Endothelial cell (in vitro differentiated cells): ENCODE measurements at regions not wholly inside any gene's neighbourhood (a gene's known extent, or its start where the extent isn't known, plus 50 kb on each side); places are given as distances from the start of the nearest gene placed in this dataset.

Source experiments
- DNase-seq: peaks from one replicate; pipeline ENCODE4 v3.0.0; 2021; ENCODE audit warnings: low spot score
- H3K27ac Mint-ChIP-seq: one replicate; pipeline ENCODE4 v1.8.0; 2021; ENCODE audit warnings: mixed read lengths, inconsistent platforms; ENCODE audit not compliant: unreplicated experiment
- H3K27me3 Mint-ChIP-seq: one replicate; pipeline ENCODE4 v1.8.0; 2021; ENCODE audit warnings: mild to moderate bottlenecking, moderate library complexity, mixed read lengths, inconsistent platforms; ENCODE audit not compliant: unreplicated experiment
- H3K36me3 Mint-ChIP-seq: one replicate; pipeline ENCODE4 v1.8.0; 2021; ENCODE audit warnings: mild to moderate bottlenecking, low read depth, mixed read lengths, inconsistent platforms; ENCODE audit not compliant: unreplicated experiment
- H3K4me1 Mint-ChIP-seq: one replicate; pipeline ENCODE4 v1.8.0; 2021; ENCODE audit warnings: mild to moderate bottlenecking, mixed read lengths, inconsistent platforms; ENCODE audit not compliant: unreplicated experiment
- H3K4me3 Mint-ChIP-seq: one replicate; pipeline ENCODE4 v1.8.0; 2021; ENCODE audit warnings: mild to moderate bottlenecking, mixed read lengths, inconsistent platforms; ENCODE audit not compliant: unreplicated experiment
- H3K9me3 Mint-ChIP-seq: one replicate; pipeline ENCODE4 v1.8.0; 2021; ENCODE audit warnings: mixed read lengths, inconsistent platforms; ENCODE audit not compliant: unreplicated experiment
- CTCF ChIP-seq: fragments of 200-600 bp; sonication (generic); IDR thresholded peaks from one replicate; pipeline ENCODE4 v1.5.0; 2021; ENCODE audit warnings: antibody characterized with exemption; ENCODE audit not compliant: unreplicated experiment

DNA sequence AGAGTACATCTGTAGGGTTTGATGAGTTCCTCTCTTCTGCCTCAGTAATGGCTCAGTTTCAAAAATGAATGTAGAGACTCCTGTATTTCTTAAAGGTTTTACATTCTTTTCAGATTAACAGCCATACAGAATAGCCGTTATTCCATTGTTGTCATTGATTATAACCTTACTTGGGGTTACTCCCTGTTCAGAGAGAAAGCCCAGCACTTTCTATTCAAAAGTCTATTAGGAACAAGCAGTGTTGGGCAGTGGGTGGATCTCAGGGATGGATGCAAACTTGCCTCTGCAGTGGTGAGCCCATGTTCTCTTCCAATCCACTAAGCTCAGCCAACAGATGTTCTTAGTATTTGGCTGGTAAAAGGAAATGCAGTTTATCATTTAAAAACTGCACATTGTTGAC lies 342.6 kb upstream of the E2F7 start:
- H3K4me1 Mint-ChIP-seq = peaks cover 18% of the 10 kb centered on the region
- H3K9me3 Mint-ChIP-seq = no peaks in the 10 kb centered on the region
- H3K27ac Mint-ChIP-seq = no peak overlapping the region
- no peak for TF ChIP-seq CTCF
- H3K36me3 Mint-ChIP-seq = no peaks in the 10 kb centered on the region
- no peak overlapping the region for H3K4me3 Mint-ChIP-seq
- DNase-seq = no peak
- H3K27me3 Mint-ChIP-seq = no peaks in the 10 kb centered on the region

DNA sequence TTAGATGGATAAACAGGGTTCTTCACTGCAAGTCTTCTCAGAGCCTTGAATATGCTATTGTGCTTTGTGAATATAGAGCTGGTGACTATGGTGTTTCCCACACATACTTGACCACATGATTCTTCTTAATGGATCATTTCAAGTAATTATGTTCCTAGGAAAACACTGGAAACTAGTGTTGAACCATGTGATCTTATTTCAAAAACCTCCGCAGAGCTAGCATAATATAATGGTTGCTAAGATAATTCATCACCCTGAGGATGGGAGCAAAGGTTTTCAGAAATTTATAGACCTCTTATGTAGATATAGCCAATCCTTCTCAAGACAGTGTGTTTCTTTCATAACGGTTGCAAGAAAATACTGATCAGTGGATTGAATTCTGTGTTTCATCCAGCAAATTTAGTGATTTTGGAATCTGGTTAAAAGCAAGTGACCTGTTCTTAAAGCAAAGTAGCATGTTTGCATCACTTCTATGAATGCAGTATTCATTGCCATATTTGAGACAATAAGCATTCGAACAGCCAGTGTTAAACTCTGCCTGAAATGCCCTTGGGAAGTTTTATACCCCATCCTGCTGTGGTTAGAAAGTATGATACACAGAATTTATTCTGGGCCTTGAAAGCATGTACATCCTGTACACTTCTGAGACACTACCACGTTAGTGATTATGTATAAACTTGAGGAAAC lies 341.0 kb upstream of the E2F7 start:
- Mint-ChIP-seq H3K4me1 (peaks cover 14% of the 10 kb centered on the region), H3K27me3 (no peaks in the 10 kb centered on the region), H3K9me3 (no peaks in the 10 kb centered on the region), H3K27ac (no peak overlapping the region), H3K4me3 (no peak overlapping the region), H3K36me3 (no peaks in the 10 kb centered on the region)
- TF ChIP-seq CTCF = no peak
- no peak for DNase-seq

- no peaks in the 10 kb centered on the region for H3K36me3 Mint-ChIP-seq
- no peaks in the 10 kb centered on the region for H3K27me3 Mint-ChIP-seq
- H3K9me3 Mint-ChIP-seq = no peaks in the 10 kb centered on the region
- H3K27ac Mint-ChIP-seq = no peak overlapping the region
- no peak for TF ChIP-seq CTCF
- no peaks in the 10 kb centered on the region for H3K4me1 Mint-ChIP-seq
- no peak for DNase-seq
- no peak overlapping the region for H3K4me3 Mint-ChIP-seq
These were observed 337.3 kb upstream of the E2F7 start for GRCh38 chr12:77402716-77403115.

GRCh38 chr12:77401770-77402081 lies 336.4 kb upstream of the E2F7 start:
- DNase-seq = no peak
- TF ChIP-seq CTCF = no peak
- Mint-ChIP-seq H3K27me3 (no peaks in the 10 kb centered on the region), H3K27ac (no peak overlapping the region), H3K9me3 (no peaks in the 10 kb centered on the region), H3K4me1 (no peaks in the 10 kb centered on the region), H3K4me3 (no peak overlapping the region), H3K36me3 (no peaks in the 10 kb centered on the region)

- Mint-ChIP-seq H3K4me1 (no peaks in the 10 kb centered on the region), H3K36me3 (no peaks in the 10 kb centered on the region), H3K27me3 (no peaks in the 10 kb centered on the region), H3K9me3 (no peaks in the 10 kb centered on the region), H3K27ac (no peak overlapping the region), H3K4me3 (no peak overlapping the region)
- DNase-seq = no peak
- no peak for TF ChIP-seq CTCF
These were observed 335.8 kb upstream of the E2F7 start for GRCh38 chr12:77401064-77401769.
